Activated CD8-positive, alpha-beta memory T cell treated with anti-CD3 and anti-CD28 coated beads, Interleukin-2, amount 10 ng/mL, durations not matched to agents 7 days and 5 days (primary cell): ENCODE measurements at regions not wholly inside any gene's neighbourhood (a gene's known extent, or its start where the extent isn't known, plus 50 kb on each side); places are given as distances from the start of the nearest gene placed in this dataset.
"Not testable (repeated sequence)": the region's sequence is repeated elsewhere in the genome, so short reads cannot be mapped to it uniquely, and the experiment has no call there.

Experiments used
- ATAC-seq: fragments of 150-1000 bp; cut with Tn5 transposase; one replicate; pipeline ENCODE4 v1.10.0; 2021; ENCODE audit warnings: moderate library complexity
- CTCF ChIA-PET: fragments of 350-600 bp; sonication (Branson Sonifier 250); formaldehyde crosslinking; loops from one replicate; lab custom pipeline; 2021; ENCODE audit warnings: antibody characterized with exemption; lab: Charles Lee
- DNase-seq: peaks from one replicate; pipeline ENCODE4 v3.0.0-alpha.2; 2020
- H3K27ac Mint-ChIP-seq: one replicate; pipeline ENCODE4 v1.8.0; 2021; ENCODE audit warnings: mild to moderate bottlenecking, mixed read lengths
- H3K27me3 Mint-ChIP-seq: one replicate; pipeline ENCODE4 v1.8.0; 2021; ENCODE audit warnings: mixed read lengths
- H3K36me3 Mint-ChIP-seq: one replicate; pipeline ENCODE4 v1.8.0; 2021; ENCODE audit warnings: mild to moderate bottlenecking, mixed read lengths
- H3K4me1 Mint-ChIP-seq: one replicate; pipeline ENCODE4 v1.8.0; 2021; ENCODE audit warnings: mixed read lengths
- H3K4me3 Mint-ChIP-seq: one replicate; pipeline ENCODE4 v1.8.0; 2021; ENCODE audit warnings: mild to moderate bottlenecking, moderate library complexity, mixed read lengths
- H3K9me3 Mint-ChIP-seq: one replicate; pipeline ENCODE4 v1.8.0; 2022; ENCODE audit warnings: low read depth, mixed read lengths

DNA sequence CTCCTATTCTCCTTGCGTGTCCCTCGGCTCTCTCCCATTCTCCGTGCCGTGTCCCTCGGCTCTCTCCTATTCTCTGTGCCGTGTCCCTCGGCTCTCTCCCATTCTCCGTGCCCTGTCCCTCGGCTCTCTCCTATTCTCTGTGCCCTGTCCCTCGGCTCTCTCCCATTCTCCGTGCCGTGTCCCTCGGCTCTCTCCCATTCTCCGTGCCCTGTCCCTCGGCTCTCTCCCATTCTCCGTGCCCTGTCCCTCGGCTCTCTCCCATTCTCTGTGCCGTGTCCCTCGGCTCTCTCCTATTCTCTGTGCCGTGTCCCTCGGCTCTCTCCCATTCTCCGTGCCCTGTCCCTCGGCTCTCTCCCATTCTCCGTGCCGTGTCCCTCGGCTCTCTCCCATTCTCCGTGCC, 94.1 kb upstream of the FRG1 start:
- DNase-seq, CTCF ChIA-PET, H3K27ac Mint-ChIP-seq: not testable (repeated sequence)

DNA sequence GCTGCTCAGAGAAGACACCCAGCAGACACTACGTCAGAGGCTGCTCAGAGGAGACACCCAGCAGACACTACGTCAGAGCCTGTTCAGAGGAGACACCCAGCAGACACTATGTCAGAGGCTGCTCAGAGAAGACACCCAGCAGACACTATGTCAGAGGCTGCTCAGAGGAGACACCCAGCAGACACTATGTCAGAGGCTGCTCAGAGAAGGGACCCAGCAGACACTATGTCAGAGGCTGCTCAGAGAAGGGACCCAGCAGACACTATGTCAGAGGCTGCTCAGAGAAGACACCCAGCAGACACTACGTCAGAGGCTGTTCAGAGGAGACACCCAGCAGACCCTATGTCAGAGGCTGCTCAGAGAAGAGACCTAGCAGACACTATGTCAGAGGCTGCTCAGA, 92.0 kb upstream of the FRG1 start:
- H3K4me1 Mint-ChIP-seq, CTCF ChIA-PET, H3K36me3 Mint-ChIP-seq, H3K9me3 Mint-ChIP-seq, ATAC-seq, H3K27ac Mint-ChIP-seq, H3K27me3 Mint-ChIP-seq, H3K4me3 Mint-ChIP-seq: not testable (repeated sequence)
- DNase-seq, result peak; percentile 51

More for the DNA sequence above, 94.1 kb upstream of the FRG1 start:
- not testable (repeated sequence) for ATAC-seq, H3K27me3 Mint-ChIP-seq, H3K9me3 Mint-ChIP-seq, H3K4me1 Mint-ChIP-seq, H3K4me3 Mint-ChIP-seq, H3K36me3 Mint-ChIP-seq

DNA sequence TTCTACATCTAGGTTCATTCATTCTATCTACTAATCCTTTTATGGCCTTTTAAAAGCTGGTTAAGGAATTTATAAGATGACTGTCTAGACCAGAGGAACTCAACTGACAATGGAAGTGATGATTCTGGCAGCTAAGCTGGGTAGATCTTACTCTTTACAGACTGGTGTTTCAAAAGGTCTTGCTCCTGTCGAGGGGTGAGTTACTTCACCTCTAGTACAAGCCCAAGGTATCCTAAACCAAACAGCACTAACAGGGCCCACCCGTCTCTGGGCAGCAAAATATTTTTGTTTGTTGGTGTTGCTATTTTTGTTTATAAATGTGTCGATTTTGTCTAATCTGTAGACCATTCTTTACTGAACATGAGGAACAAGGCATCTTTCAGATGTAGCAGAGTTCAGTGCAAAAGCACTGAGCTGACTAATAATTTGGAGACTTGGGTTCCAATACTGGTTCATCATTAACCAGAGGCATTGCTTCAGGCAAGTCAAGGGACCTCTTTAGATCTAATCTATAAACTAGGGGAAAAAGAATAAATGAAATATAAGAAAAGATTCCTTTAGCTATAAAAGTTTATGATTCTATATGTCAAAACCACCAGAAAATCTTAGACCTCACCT, 90.3 kb upstream of the FRG1 start:
- H3K9me3 Mint-ChIP-seq, result no peaks in the 10 kb centered on the region
- no peaks in the 10 kb centered on the region for H3K27me3 Mint-ChIP-seq
- no peak overlapping the region for H3K27ac Mint-ChIP-seq
- CTCF ChIA-PET, result no interaction called here
- H3K4me3 Mint-ChIP-seq, result no peak overlapping the region
- no peak for ATAC-seq
- DNase-seq, result no peak
- H3K36me3 Mint-ChIP-seq, result no peaks in the 10 kb centered on the region
- no peaks in the 10 kb centered on the region for H3K4me1 Mint-ChIP-seq

DNA sequence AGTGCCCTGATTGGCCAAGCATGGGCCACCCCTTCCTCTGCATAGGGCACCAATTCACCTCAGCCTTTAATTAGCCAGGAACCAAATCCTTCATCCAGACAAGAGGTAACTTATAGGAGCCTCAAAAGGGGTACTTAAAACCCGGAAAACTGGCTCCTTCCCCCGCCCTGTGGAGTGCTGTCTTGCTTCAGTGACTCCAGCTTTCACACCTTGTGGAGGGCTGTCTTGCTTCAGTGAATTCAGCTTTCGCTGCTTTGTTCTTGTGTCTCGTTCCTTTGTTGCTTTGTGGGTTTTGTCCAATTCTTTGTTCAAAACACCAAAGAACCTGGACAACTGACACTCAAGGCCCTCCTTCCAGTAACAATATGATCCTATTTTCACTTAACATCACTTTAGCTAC, 82.2 kb upstream of the FRG1 start:
- no peak for ATAC-seq
- H3K36me3 Mint-ChIP-seq, result no peaks in the 10 kb centered on the region
- DNase-seq, result no peak
- CTCF ChIA-PET, result no interaction called here
- H3K4me1 Mint-ChIP-seq, result no peaks in the 10 kb centered on the region
- no peak overlapping the region for H3K27ac Mint-ChIP-seq
- peaks cover 2% of the 10 kb centered on the region for H3K9me3 Mint-ChIP-seq
- no peaks in the 10 kb centered on the region for H3K27me3 Mint-ChIP-seq
- H3K4me3 Mint-ChIP-seq, result no peak overlapping the region

DNA sequence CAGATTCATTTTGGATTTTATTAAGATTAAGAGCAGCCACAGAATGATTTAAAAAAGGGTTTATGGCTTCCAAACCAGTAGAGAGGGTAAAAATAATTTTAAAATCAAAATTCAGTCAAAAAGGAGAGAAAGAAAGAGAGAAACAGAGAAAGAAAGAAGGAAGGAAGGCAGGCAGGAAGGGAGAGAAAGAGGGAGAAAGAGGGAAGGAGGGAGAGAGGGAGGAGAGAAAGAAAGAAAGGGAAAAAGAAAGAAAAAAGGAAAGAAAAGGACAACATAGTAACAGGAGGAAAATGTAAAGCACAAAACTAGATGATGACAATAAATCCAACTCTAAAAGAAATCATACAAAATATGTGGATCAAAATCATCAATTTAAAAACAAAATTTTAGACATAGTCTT, 79.6 kb upstream of the FRG1 start:
- CTCF ChIA-PET, result no interaction called here
- Mint-ChIP-seq H3K9me3 (peaks cover 2% of the 10 kb centered on the region), H3K4me1 (no peaks in the 10 kb centered on the region), H3K36me3 (no peaks in the 10 kb centered on the region), H3K27ac (no peak overlapping the region), H3K4me3 (no peak overlapping the region), H3K27me3 (no peaks in the 10 kb centered on the region)
- ATAC-seq, result no peak
- DNase-seq, result no peak

DNA sequence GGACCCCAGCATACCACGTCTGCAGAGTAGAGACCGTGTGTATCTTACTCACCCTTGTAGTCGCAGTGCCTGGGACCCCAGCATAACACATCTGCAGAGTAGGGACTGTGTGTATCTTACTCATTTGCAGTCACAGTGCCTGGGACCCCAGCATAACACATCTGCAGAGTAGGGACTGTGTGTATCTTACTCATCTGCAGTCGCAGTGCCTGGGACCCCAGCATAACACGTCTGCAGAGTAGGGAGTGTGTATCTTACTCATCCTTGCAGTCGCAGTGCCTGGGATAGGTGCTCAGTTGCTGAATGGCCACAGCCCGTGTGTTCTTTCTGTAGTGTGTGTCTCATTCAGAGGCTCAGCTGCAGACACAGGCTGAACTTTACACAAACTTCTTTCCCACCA, 71.4 kb upstream of the FRG1 start:
- Mint-ChIP-seq H3K27ac (no peak overlapping the region), H3K9me3 (no peaks in the 10 kb centered on the region), H3K4me1 (no peaks in the 10 kb centered on the region), H3K4me3 (no peak overlapping the region), H3K36me3 (no peaks in the 10 kb centered on the region), H3K27me3 (no peaks in the 10 kb centered on the region)
- DNase-seq (no peak), ATAC-seq (no peak)
- CTCF ChIA-PET, result no interaction called here

DNA sequence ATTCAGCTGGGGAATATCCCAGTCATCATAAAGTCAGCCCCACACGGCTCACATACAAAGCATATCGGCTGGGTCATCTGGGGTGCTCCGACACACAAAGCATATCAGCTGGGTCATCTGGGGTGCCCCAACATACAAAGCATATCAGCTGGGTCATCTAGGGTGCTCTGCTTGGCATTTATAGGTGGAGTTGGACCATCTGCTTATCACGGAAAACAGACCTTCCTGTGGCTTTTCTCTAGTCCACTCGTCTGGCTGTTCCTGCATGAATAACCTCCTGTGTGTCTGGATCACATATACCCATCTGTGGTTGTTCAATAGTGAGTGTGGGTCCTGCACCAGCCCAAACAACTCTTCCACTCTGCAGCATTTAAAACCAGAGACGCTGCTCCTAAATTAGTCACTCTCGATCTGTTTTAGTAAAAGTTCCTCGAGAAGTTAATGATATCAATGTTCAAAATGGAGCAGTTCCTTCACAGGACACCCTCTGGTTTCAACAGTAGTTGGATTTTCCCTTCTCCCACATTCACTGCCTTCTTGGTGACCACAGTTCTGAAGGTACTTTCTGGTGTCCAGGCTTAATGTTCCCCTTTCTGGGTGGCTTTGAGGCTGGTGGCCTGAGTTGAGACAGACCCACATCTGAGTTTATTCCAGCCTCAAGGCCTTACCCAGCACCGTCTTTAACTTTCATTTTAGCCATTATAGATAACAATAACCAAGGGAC, 70.0 kb upstream of the FRG1 start:
- ATAC-seq (no peak), DNase-seq (no peak)
- no peaks in the 10 kb centered on the region for H3K4me1 Mint-ChIP-seq
- no peaks in the 10 kb centered on the region for H3K9me3 Mint-ChIP-seq
- H3K27ac Mint-ChIP-seq, result no peak overlapping the region
- H3K36me3 Mint-ChIP-seq, result no peaks in the 10 kb centered on the region
- no peaks in the 10 kb centered on the region for H3K27me3 Mint-ChIP-seq
- CTCF ChIA-PET, result no interaction called here
- no peak overlapping the region for H3K4me3 Mint-ChIP-seq

DNA sequence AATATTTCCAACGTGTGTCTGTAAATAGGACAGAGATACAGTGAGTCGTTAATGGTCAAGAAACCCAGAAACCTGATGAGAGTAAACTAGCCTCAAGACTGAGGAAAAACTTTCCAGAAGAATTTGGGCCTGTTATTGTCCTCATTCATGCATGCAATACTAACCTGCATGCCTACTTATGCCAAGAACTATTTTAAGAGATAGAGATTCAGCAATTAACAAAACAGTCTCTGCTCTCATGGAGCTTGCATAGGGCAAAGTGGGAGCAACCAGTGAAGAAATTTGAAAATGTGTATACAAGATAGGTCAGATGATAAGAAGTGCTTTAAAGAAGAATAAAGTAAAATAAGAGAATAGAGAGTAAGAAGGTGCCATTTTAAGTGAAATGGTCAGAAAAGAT, 66.1 kb upstream of the FRG1 start:
- Mint-ChIP-seq H3K27ac (no peak overlapping the region), H3K4me3 (no peak overlapping the region), H3K9me3 (no peaks in the 10 kb centered on the region), H3K4me1 (no peaks in the 10 kb centered on the region), H3K36me3 (no peaks in the 10 kb centered on the region), H3K27me3 (no peaks in the 10 kb centered on the region)
- ATAC-seq (no peak), DNase-seq (no peak)
- CTCF ChIA-PET, result no interaction called here

DNA sequence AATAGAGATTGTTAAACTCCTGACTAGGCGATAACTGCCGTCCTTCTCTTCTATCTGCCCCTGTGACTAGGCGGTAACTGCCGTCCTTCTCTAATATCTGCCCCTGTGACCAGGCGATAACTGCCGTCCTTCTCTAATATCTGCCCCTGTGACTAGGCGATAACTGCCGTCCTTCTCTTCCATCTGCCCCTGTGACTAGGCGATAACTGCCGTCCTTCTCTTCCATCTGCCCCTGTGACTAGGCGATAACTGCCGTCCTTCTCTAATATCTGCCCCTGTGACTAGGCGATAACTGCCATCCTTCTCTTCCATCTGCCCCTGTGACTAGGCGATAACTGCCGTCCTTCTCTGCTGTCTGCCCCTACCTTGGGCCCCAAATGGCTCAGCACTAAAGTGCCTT, 59.5 kb upstream of the FRG1 start:
- H3K27ac Mint-ChIP-seq, H3K9me3 Mint-ChIP-seq, H3K27me3 Mint-ChIP-seq, DNase-seq, H3K4me3 Mint-ChIP-seq, ATAC-seq, H3K36me3 Mint-ChIP-seq, H3K4me1 Mint-ChIP-seq, CTCF ChIA-PET: not testable (repeated sequence)

DNA sequence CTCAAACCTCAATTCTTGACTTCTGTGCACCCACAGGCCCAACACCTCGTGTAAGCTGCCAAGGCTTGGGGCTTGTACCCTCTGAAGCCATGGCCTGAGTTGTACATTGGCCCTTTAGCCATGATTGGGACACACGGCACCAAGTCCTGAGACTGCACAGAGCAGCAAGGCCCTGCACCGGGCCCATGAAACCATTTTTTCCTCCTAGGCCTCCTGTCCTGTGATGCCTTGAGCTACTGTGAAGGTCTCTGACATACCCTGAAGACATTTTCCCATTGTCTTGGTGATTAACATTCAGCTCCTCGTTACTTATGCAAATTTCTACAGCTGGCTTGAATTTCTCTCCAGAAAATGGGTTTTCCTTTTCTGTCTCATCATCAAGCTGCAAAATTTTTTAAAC, 52.3 kb upstream of the FRG1 start:
- H3K36me3 Mint-ChIP-seq, H3K4me3 Mint-ChIP-seq, CTCF ChIA-PET, ATAC-seq, H3K4me1 Mint-ChIP-seq, H3K27ac Mint-ChIP-seq, DNase-seq, H3K27me3 Mint-ChIP-seq: not testable (repeated sequence)
- peaks cover 13% of the 10 kb centered on the region for H3K9me3 Mint-ChIP-seq
